GM23338 (cell line): ENCODE measurements at regions not wholly inside any gene's neighbourhood (a gene's known extent, or its start where the extent isn't known, plus 50 kb on each side); places are given as distances from the start of the nearest gene placed in this dataset.

ENCODE experiments used
- ATAC-seq: fragments of 200-7000 bp; cut with Tn5 transposase; 3 replicates; pipeline ENCODE4 v1.9.1; 2020
- DNase-seq: peaks from one replicate; pipeline ENCODE4 v3.0.0-alpha.2; 2015; ENCODE audit warnings: low spot score
- H2AFZ ChIP-seq: fragments of 200-600 bp; sonication (generic); 2 replicates; pipeline ENCODE4 v1.8.0; 2016; ENCODE audit warnings: antibody characterized with exemption, mild to moderate bottlenecking, moderate library complexity
- H3F3A ChIP-seq: fragments of 200-600 bp; sonication (generic); replicated peaks from 2 replicates; pipeline ENCODE4 v1.8.0; 2017; ENCODE audit warnings: antibody characterized with exemption, mixed run types, low read depth
- H3K27ac ChIP-seq: fragments of 200-600 bp; sonication (generic); 2 replicates; pipeline ENCODE4 v1.6.1; 2016; ENCODE audit warnings: low read depth
- H3K27me3 ChIP-seq: fragments of 200-600 bp; sonication (generic); 2 replicates; pipeline ENCODE4 v1.8.0; 2016; ENCODE audit warnings: mild to moderate bottlenecking, mixed run types, moderate library complexity; ENCODE audit not compliant: insufficient read depth
- H3K36me3 ChIP-seq: fragments of 200-600 bp; sonication (generic); 2 replicates; pipeline ENCODE4 v1.8.0; 2016; ENCODE audit warnings: mild to moderate bottlenecking; ENCODE audit not compliant: insufficient read depth
- H3K4me1 ChIP-seq: fragments of 200-600 bp; sonication (generic); 2 replicates; pipeline ENCODE4 v1.8.0; 2016; ENCODE audit warnings: mild to moderate bottlenecking, moderate library complexity; ENCODE audit not compliant: insufficient read depth
- H3K4me2 ChIP-seq: fragments of 200-600 bp; sonication (generic); 2 replicates; pipeline ENCODE4 v1.7.1; 2017; ENCODE audit warnings: mixed run types
- H3K4me3 ChIP-seq: fragments of 200-600 bp; sonication (generic); 2 replicates; pipeline ENCODE4 v1.6.1; 2016; ENCODE audit warnings: mixed run types
- H3K79me2 ChIP-seq: fragments of 200-600 bp; sonication (generic); replicated peaks from 2 replicates; pipeline ENCODE4 v1.8.0; 2017; ENCODE audit warnings: mild to moderate bottlenecking; ENCODE audit not compliant: insufficient read depth
- H3K9me2 ChIP-seq: fragments of 200-600 bp; sonication (generic); 2 replicates; pipeline ENCODE4 v1.8.0; 2017; ENCODE audit not compliant: insufficient read depth
- H4K20me1 ChIP-seq: fragments of 200-600 bp; sonication (generic); replicated peaks from 2 replicates; pipeline ENCODE4 v1.8.0; 2017; ENCODE audit warnings: mild to moderate bottlenecking; ENCODE audit not compliant: insufficient read depth
- H3K27ac Mint-ChIP-seq: 2 replicates; pipeline ENCODE4 v1.8.0; 2020; ENCODE audit warnings: inconsistent platforms, mild to moderate bottlenecking, moderate library complexity, mixed read lengths
- H3K27me3 Mint-ChIP-seq: 3 replicates; pipeline ENCODE4 v1.8.0; 2022; ENCODE audit warnings: low read depth, mild to moderate bottlenecking, moderate library complexity, mixed read lengths, inconsistent platforms; ENCODE audit not compliant: insufficient read depth, poor library complexity
- H3K36me3 Mint-ChIP-seq: 3 replicates; pipeline ENCODE4 v1.8.0; 2021; ENCODE audit warnings: low read depth, mild to moderate bottlenecking, inconsistent platforms, moderate library complexity, mixed read lengths
- H3K4me1 Mint-ChIP-seq: 3 replicates; pipeline ENCODE4 v1.8.0; 2020; ENCODE audit warnings: mild to moderate bottlenecking, inconsistent platforms, mixed read lengths
- H3K4me3 Mint-ChIP-seq: 3 replicates; pipeline ENCODE4 v1.8.0; 2021; ENCODE audit warnings: moderate library complexity, mild to moderate bottlenecking, inconsistent platforms, mixed read lengths
- H3K9me3 Mint-ChIP-seq: 3 replicates; pipeline ENCODE4 v1.8.0; 2020; ENCODE audit warnings: moderate library complexity, mild to moderate bottlenecking, inconsistent platforms, mixed read lengths
- CTCF ChIP-seq, 2 experiments: fragments of 200-600 bp in 1 of 2; sonication (generic) in 1 of 2; conservative IDR thresholded peaks; 2 replicates each; pipeline versions ENCODE4 v1.5.1 to v1.6.1; 2016 to 2017; ENCODE audit warnings: antibody characterized with exemption in 2 of 2, low read depth in 2 of 2, mild to moderate bottlenecking in 2 of 2, moderate library complexity in 1 of 2
- JUNB ChIP-seq: IDR thresholded peaks from one replicate; pipeline ENCODE4 v1.6.1; 2016; ENCODE audit warnings: antibody characterized with exemption; ENCODE audit not compliant: unreplicated experiment
- NANOG ChIP-seq: IDR thresholded peaks from 2 replicates; pipeline ENCODE4 v1.6.1; 2016; ENCODE audit warnings: antibody characterized with exemption, borderline replicate concordance
- STAT1 ChIP-seq: IDR thresholded peaks from one replicate; pipeline ENCODE4 v1.6.1; 2016; ENCODE audit warnings: antibody characterized with exemption; ENCODE audit not compliant: unreplicated experiment
- ZNF114 ChIP-seq: fragments of 250-450 bp; sonication (Bioruptor Pico); IDR thresholded peaks from 2 replicates; pipeline ENCODE4 v1.5.0; 2020; ENCODE audit warnings: mild to moderate bottlenecking, moderate library complexity
- ZNF462 ChIP-seq: fragments of 250-450 bp; sonication (Bioruptor Pico); IDR thresholded peaks from 2 replicates; pipeline ENCODE4 v1.5.0; 2020; ENCODE audit warnings: mild to moderate bottlenecking, moderate library complexity

- H3K27ac Mint-ChIP-seq: no peak overlapping the region
These were observed 528.4 kb upstream of the NBEA start for GRCh38 chr13:34413538-34414210.

More at GRCh38 chr13:34413538-34414210, 528.4 kb upstream of the NBEA start:
- Histone ChIP-seq H3K4me2 (no peak overlapping the region), H2AFZ (no peak overlapping the region), H4K20me1 (no peaks in the 10 kb centered on the region), H3K27me3 (no peaks in the 10 kb centered on the region), H3K4me3 (no peak overlapping the region), H3F3A (no peaks in the 10 kb centered on the region), H3K36me3 (no peaks in the 10 kb centered on the region), H3K4me1 (no peaks in the 10 kb centered on the region), H3K9me2 (peaks cover 15% of the 10 kb centered on the region; the same call in 1 of the 2 replicates), H3K27ac (no peak overlapping the region), H3K79me2 (no peaks in the 10 kb centered on the region)
- Mint-ChIP-seq H3K4me3 (no peak overlapping the region), H3K4me1 (no peaks in the 10 kb centered on the region), H3K9me3 (no peaks in the 10 kb centered on the region), H3K36me3 (no peaks in the 10 kb centered on the region), H3K27me3 (peaks cover 8% of the 10 kb centered on the region)
- no peak for ATAC-seq
- no peak for DNase-seq
- no peak for TF ChIP-seq JUNB
- TF ChIP-seq NANOG: no peak
- no peak for TF ChIP-seq STAT1
- TF ChIP-seq CTCF (conservative IDR thresholded peaks at IDR 0.05; ENCODE audit: low read depth in 2 of 2): no peak
- TF ChIP-seq ZNF114: no peak
- TF ChIP-seq ZNF462 (CRISPR knock-in tag): no peak
